Stimulated activated CD4-positive, alpha-beta T cell treated with anti-CD3 and anti-CD28 coated beads, Interleukin-4, amount 100 ng/mL, for 48 hours (primary cell): ENCODE measurements at regions not wholly inside any gene's neighbourhood (a gene's known extent, or its start where the extent isn't known, plus 50 kb on each side); places are given as distances from the start of the nearest gene placed in this dataset.
A peak's percentile ranks its signal among the peaks of the same experiment; 100 is the strongest.
"Not testable (repeated sequence)": the region's sequence is repeated elsewhere in the genome, so short reads cannot be mapped to it uniquely, and the experiment has no call there.

Source experiments
- DNase-seq, 2 donors: peaks; one replicate each; pipeline ENCODE4 v3.0.0-alpha.2; 2020; ENCODE audit warnings: low read depth in 2 of 2

GRCh38 chr5:102554082-102554481, 55.3 kb upstream of the SLCO6A1 start:
- no peak for DNase-seq

GRCh38 chr5:102554728-102555127, 55.9 kb upstream of the SLCO6A1 start:
- DNase-seq = no peak

- peak in 1 of 2 donors; percentile 18 for DNase-seq
These were observed 63.3 kb upstream of the SLCO6A1 start for GRCh38 chr5:102561894-102562760.

GRCh38 chr5:102570747-102571146, 71.9 kb upstream of the SLCO6A1 start:
- no peak for DNase-seq

- DNase-seq = no peak
These were observed 79.6 kb upstream of the SLCO6A1 start for GRCh38 chr5:102578362-102578761.

- no peak for DNase-seq
These were observed 80.6 kb upstream of the SLCO6A1 start for GRCh38 chr5:102579379-102579778.

GRCh38 chr5:102581011-102581410, 82.2 kb upstream of the SLCO6A1 start:
- DNase-seq = no peak

- DNase-seq = no peak
These were observed 83.9 kb upstream of the SLCO6A1 start for GRCh38 chr5:102582696-102583095.

- DNase-seq = no peak
These were observed 84.7 kb upstream of the SLCO6A1 start for GRCh38 chr5:102583276-102584124.

- DNase-seq = no peak
These were observed 90.9 kb upstream of the SLCO6A1 start for GRCh38 chr5:102589661-102590060.

- DNase-seq = no peak
These were observed 91.7 kb upstream of the SLCO6A1 start for GRCh38 chr5:102590467-102590866.

- no peak for DNase-seq
These were observed 92.8 kb upstream of the SLCO6A1 start for GRCh38 chr5:102591650-102592049.

- DNase-seq = not testable (repeated sequence)
These were observed 93.8 kb upstream of the SLCO6A1 start for GRCh38 chr5:102592586-102592985.

GRCh38 chr5:102594192-102594591, 95.4 kb upstream of the SLCO6A1 start:
- no peak for DNase-seq

GRCh38 chr5:102595332-102595731, 96.5 kb upstream of the SLCO6A1 start:
- DNase-seq = no peak

GRCh38 chr5:102596113-102596512, 97.3 kb upstream of the SLCO6A1 start:
- no peak for DNase-seq

- DNase-seq = no peak
These were observed 98.2 kb upstream of the SLCO6A1 start for GRCh38 chr5:102596951-102597350.

GRCh38 chr5:102599289-102599688, 100.5 kb upstream of the SLCO6A1 start:
- no peak for DNase-seq

GRCh38 chr5:102600964-102601363, 102.2 kb upstream of the SLCO6A1 start:
- no peak for DNase-seq

GRCh38 chr5:102603670-102604069, 104.9 kb upstream of the SLCO6A1 start:
- no peak for DNase-seq

GRCh38 chr5:102608414-102608813, 109.6 kb upstream of the SLCO6A1 start:
- DNase-seq = no peak

GRCh38 chr5:102611312-102611711, 112.5 kb upstream of the SLCO6A1 start:
- DNase-seq = no peak

GRCh38 chr5:102613661-102614060, 114.9 kb upstream of the SLCO6A1 start:
- no peak for DNase-seq
